GM21381 (cell line): ENCODE measurements at regions not wholly inside any gene's neighbourhood (a gene's known extent, or its start where the extent isn't known, plus 50 kb on each side); places are given as distances from the start of the nearest gene placed in this dataset.
A peak's percentile ranks its signal among the peaks of the same experiment; 100 is the strongest.
"Not testable (repeated sequence)": the region's sequence is repeated elsewhere in the genome, so short reads cannot be mapped to it uniquely, and the experiment has no call there.

Source experiments
- ATAC-seq: cut with Tn5 transposase; IDR thresholded peaks from one replicate; pipeline ENCODE4 v1.9.1; 2021; ENCODE audit warnings: mild to moderate bottlenecking, moderate library complexity; ENCODE audit not compliant: unreplicated experiment

- no peak for ATAC-seq
Measured at GRCh38 chr12:104906695-104907094, 51.4 kb downstream of the SLC41A2 start.

DNA sequence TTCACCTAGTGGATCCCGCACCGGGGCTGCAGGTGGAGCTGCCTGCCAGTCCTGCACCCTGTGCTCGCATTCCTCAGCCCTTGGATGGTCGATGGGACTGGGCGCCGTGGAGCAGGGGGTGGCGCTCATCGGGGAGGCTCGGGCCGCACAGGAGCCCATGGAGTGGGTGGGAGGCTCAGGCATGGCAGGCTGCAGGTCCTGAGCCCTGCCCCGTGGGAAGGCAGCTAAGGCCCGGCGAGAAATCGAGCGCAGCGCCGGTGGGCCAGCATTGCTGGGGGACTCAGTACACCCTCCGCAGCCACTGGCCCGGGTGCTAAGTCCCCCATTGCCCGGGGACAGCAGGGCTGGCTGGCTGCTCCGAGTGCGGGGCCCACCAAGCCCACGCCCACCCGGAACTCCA lies 52.6 kb downstream of the SLC41A2 start:
- ATAC-seq: not testable (repeated sequence)

DNA sequence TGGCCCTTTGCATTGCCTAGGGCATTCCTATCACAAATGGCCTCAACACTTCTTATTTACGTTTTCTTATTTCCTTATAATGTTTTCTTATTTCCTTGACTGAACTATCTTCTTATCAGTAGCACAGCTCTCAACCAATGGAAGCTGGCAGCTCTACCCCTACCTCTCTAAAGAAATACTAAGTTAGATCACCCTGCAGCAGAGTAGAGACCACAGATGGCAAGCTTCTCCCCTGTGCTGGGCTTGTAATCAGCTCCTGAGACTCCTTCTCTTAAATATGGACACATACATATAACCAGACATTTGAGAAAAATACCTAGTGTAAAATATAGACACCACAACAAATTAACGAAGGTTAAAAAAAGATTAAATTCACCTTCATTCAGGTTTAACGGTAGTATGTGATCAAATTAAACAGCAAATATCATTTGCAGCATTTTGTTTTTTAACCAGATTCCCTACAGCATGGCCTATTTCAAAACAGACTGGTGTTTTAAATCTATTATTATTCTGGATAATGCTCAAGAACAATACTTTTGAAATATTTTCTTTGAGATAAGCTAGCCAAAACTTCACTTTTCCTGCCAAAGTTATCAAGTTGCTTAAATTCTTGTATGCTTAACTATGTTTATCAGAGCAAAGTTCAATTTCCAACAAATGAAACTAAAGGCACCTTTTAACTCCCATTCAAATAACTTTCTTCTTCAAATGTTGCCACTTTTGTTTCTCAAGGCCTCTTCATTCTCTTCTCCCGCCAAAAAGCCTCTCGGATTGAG lies 54.3 kb downstream of the SLC41A2 start:
- ATAC-seq: no peak

DNA sequence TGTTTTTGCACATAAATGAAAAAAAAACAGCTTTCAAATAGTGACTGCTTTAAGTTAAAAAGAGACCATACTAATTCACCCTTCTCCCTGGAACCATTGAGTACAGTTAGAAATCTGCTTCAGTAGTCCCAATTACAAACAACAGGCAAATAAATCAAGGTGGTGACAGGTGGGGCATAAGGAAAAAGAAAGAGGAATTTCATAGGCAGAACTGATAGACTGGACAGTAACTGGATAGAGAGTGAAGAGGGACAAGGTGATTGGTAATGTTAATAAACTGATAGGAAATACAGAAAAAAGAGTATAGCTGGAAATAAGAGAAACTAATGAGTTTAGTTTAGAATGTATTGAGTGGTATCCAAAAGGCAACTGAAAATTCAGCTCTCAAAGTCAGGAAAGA lies 56.0 kb downstream of the SLC41A2 start:
- no peak for ATAC-seq

DNA sequence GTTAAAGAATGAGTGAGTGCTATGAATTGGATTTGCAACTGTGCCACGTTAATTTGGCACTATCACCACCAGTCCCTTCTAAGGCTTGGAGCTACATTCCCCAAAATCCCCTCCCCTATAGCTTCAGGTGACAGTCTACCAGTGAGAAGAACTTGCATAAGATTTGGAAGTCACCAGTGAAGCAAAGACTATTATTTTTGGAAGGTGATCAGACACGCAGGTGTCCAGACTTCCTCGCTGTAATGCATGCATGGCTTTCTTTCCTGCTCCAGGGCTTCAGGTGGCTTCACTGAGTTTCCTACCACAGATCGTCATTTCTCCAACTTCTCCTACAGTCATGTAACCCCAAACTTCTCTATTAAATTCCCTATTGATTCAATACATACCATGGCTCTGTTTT lies 61.4 kb downstream of the SLC41A2 start:
- ATAC-seq: no peak

GRCh38 chr12:104896146-104896545 lies 61.9 kb downstream of the SLC41A2 start:
- ATAC-seq: no peak

GRCh38 chr12:104895415-104895814 lies 62.7 kb downstream of the SLC41A2 start:
- ATAC-seq: no peak

GRCh38 chr12:104890476-104891096 lies 67.5 kb downstream of the SLC41A2 start:
- no peak for ATAC-seq

DNA sequence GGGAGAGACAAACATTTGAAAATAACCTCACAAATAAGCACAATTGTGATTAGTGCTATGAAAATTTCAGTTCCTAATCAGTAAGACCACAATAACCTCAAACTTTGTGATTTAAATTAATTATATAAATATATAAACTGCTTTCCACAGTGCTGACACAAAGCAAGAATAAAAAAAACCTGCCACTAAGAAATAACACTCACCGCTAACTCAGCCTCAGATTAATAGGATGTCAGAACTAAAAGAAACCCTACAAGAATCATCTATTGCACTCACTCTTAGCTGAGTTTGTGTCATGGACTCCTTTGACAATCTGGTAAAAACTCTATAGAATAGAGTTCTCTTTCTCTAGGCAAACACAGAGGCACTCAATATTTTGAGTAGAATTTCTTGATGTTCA lies 68.4 kb downstream of the SLC41A2 start:
- no peak for ATAC-seq

- ATAC-seq: no peak
Measured at GRCh38 chr12:104888892-104889291, 69.2 kb downstream of the SLC41A2 start.

DNA sequence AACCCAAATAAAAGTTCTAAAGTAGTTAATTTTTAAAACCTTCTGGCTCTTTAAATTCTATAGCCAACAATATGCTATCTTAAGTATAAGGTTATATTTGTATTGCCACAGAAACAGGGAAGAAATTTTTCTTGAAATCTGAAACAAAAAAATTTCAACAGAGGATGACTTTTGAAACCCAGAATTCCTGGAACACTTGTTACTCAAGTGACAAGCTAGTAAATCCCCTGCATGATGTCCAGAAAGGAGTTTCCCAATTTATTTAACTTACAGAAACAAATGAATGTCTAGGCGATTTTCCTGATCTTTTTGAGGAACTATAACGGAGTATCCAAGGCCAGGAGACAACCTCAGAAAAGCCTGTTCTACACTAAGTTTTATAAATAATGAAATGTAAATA lies 69.6 kb downstream of the SLC41A2 start:
- ATAC-seq: no peak

- ATAC-seq: no peak
Measured at GRCh38 chr12:104887452-104887851, 70.6 kb downstream of the SLC41A2 start.

GRCh38 chr12:104886418-104887401 lies 71.4 kb downstream of the SLC41A2 start:
- no peak for ATAC-seq

- not testable (repeated sequence) for ATAC-seq
Measured at GRCh38 chr12:104878858-104879257, 79.2 kb downstream of the SLC41A2 start.

- ATAC-seq: no peak
Measured at GRCh38 chr12:104877103-104877705, 80.9 kb downstream of the SLC41A2 start.

- no peak for ATAC-seq
Measured at GRCh38 chr12:104873374-104873773, 84.7 kb downstream of the SLC41A2 start.

DNA sequence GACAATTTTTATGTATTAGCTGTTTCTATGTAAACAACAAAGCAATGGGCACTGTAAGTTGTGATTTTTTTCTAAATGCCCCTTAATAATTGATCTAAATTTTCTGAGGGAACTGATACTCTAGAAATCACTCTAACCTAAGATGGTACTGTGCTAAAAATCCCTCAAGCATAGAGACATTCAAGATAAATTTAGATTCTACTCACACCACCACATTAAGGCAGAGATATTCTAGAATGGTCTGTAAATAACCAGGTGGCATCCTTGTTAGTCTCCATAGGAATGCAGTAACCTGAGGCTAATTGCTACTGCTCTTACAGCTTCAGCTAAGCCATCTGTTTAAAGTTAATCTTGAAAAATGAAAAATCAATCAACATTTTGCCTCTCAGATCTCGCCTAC lies 87.3 kb downstream of the SLC41A2 start:
- no peak for ATAC-seq

- no peak for ATAC-seq
Measured at GRCh38 chr12:104866291-104866690, 91.8 kb downstream of the SLC41A2 start.

- ATAC-seq: peak; percentile 71
Measured at GRCh38 chr12:104865080-104865479, 93.0 kb downstream of the SLC41A2 start.

DNA sequence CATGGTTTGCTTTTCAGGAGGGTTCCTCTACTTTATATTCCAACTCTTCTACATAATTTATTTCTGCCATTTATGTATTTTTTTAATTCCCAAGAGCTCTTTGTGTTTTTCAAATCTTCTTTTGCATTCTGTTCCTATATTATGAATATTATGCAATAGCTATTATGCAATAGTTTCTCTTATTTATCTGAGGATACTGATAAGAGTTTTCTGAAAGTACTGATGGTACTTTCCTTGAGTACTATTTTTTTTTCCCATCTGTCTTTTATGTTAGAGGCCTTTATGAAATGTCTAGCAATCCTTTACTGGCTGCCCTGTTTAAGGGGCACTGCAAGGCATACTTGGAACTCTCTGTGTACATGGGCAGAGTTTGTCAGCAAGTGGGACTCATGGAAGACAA lies 93.4 kb downstream of the SLC41A2 start:
- no peak for ATAC-seq
